Neuronal stem cell (in vitro differentiated cells): ENCODE measurements at regions not wholly inside any gene's neighbourhood (a gene's known extent, or its start where the extent isn't known, plus 50 kb on each side); places are given as distances from the start of the nearest gene placed in this dataset.

Source experiments
- DNase-seq: peaks from one replicate; pipeline ENCODE4 v3.0.0-alpha.2; 2013; ENCODE audit warnings: low spot score
- H2AFZ ChIP-seq: one replicate; pipeline ENCODE4 v1.6.1; 2013; ENCODE audit warnings: mild to moderate bottlenecking, low read length, inconsistent platforms
- H2AK5ac ChIP-seq: 2 replicates; pipeline ENCODE4 v1.6.1; 2013; ENCODE audit warnings: low read depth, mild to moderate bottlenecking, inconsistent platforms, low read length, moderate library complexity, mixed read lengths
- H2BK120ac ChIP-seq: 2 replicates; pipeline ENCODE4 v1.6.1; 2013; ENCODE audit warnings: low read depth, mild to moderate bottlenecking, inconsistent platforms, low read length, moderate library complexity, mixed read lengths
- H2BK12ac ChIP-seq: one replicate; pipeline ENCODE4 v1.6.1; 2013; ENCODE audit warnings: low read length, inconsistent platforms
- H2BK15ac ChIP-seq: 2 replicates; pipeline ENCODE4 v1.6.1; 2013; ENCODE audit warnings: mild to moderate bottlenecking, low read length, inconsistent platforms, mixed read lengths
- H2BK5ac ChIP-seq: one replicate; pipeline ENCODE4 v1.6.1; 2013; ENCODE audit warnings: inconsistent platforms, mild to moderate bottlenecking, low read length, moderate library complexity
- H3K14ac ChIP-seq: one replicate; pipeline ENCODE4 v1.6.1; 2013; ENCODE audit warnings: low read length, inconsistent platforms
- H3K18ac ChIP-seq: 2 replicates; pipeline ENCODE4 v1.6.1; 2013; ENCODE audit warnings: low read length, inconsistent platforms
- H3K23ac ChIP-seq: 2 replicates; pipeline ENCODE4 v1.6.1; 2013; ENCODE audit warnings: low read depth, mild to moderate bottlenecking, mixed read lengths, low read length, inconsistent platforms; ENCODE audit not compliant: poor library complexity
- H3K27ac ChIP-seq: replicated peaks from 3 replicates; pipeline ENCODE4 v1.5.1; 2013; ENCODE audit warnings: low read length, inconsistent platforms
- H3K27me3 ChIP-seq, 3 experiments: 2 replicates each; pipeline ENCODE4 v1.6.1; 2013; ENCODE audit warnings: low read length in 3 of 3, mild to moderate bottlenecking in 2 of 3, inconsistent platforms in 1 of 3, low read depth in 1 of 3, mixed read lengths in 1 of 3, moderate library complexity in 1 of 3; ENCODE audit not compliant: control insufficient read depth in 3 of 3, insufficient read depth in 3 of 3
- H3K36me3 ChIP-seq, 2 donors: replicated peaks in 1 of 2; 2 replicates each; pipeline ENCODE4 v1.6.1; 2013; ENCODE audit warnings: low read length in 2 of 2; ENCODE audit not compliant: control insufficient read depth in 2 of 2, insufficient read depth in 2 of 2
- H3K4ac ChIP-seq: 2 replicates; pipeline ENCODE4 v1.6.1; 2013; ENCODE audit warnings: inconsistent platforms, mild to moderate bottlenecking, low read length, moderate library complexity
- H3K4me1 ChIP-seq, 2 donors: 1 replicate in 1 of 2; 2 replicates in 1 of 2; pipeline ENCODE4 v1.6.1; 2013; ENCODE audit warnings: low read length in 2 of 2, low read depth in 1 of 2; ENCODE audit not compliant: control insufficient read depth in 2 of 2, insufficient read depth in 1 of 2
- H3K4me2 ChIP-seq: one replicate; pipeline ENCODE4 v1.6.1; 2013; ENCODE audit warnings: mild to moderate bottlenecking, low read length, inconsistent platforms; ENCODE audit not compliant: insufficient read depth, poor library complexity, severe bottlenecking
- H3K4me3 ChIP-seq, 2 donors: 2 replicates each; pipeline ENCODE4 v1.5.1; 2013; ENCODE audit warnings: low read length in 2 of 2, mild to moderate bottlenecking in 2 of 2, inconsistent platforms in 1 of 2, moderate library complexity in 1 of 2
- H3K79me1 ChIP-seq: one replicate; pipeline ENCODE4 v1.6.1; 2013; ENCODE audit warnings: low read depth, mild to moderate bottlenecking, inconsistent platforms, low read length, moderate library complexity
- H3K9ac ChIP-seq: one replicate; pipeline ENCODE4 v1.6.1; 2013; ENCODE audit warnings: mild to moderate bottlenecking, low read depth, low read length, inconsistent platforms; ENCODE audit not compliant: poor library complexity
- H3K9me3 ChIP-seq, 2 donors: replicated peaks in 1 of 2; 2 replicates each; pipeline versions ENCODE3 to v1.6.1; 2013; ENCODE audit warnings: low read length in 2 of 2, mild to moderate bottlenecking in 2 of 2, inconsistent platforms in 1 of 2, low read depth in 1 of 2, mixed read lengths in 1 of 2, moderate library complexity in 1 of 2; ENCODE audit not compliant: control insufficient read depth in 2 of 2, insufficient read depth in 1 of 2
- H4K8ac ChIP-seq: one replicate; pipeline ENCODE4 v1.6.1; 2013; ENCODE audit warnings: low read depth, mild to moderate bottlenecking, inconsistent platforms, low read length, moderate library complexity
- H4K91ac ChIP-seq: one replicate; pipeline ENCODE4 v1.6.1; 2013; ENCODE audit warnings: low read length, low read depth, mild to moderate bottlenecking, inconsistent platforms; ENCODE audit not compliant: poor library complexity
- whole genome bisulfite sequencing, 2 donors: extraction: QIAGEN DNeasy Blood & Tissue Kit; methylation state at CpG; one replicate each; pipeline ENCODE4 v1.1.7; 2013; ENCODE audit warnings: missing lambda C conversion rate in 2 of 2, mixed read lengths in 1 of 2; ENCODE audit not compliant: insufficient read length in 2 of 2, insufficient replicate concordance in 1 of 2; ENCODE audit errors: extremely low coverage in 2 of 2; 5-methylcytosine and 5-hydroxymethylcytosine counted together

- Histone ChIP-seq H2AK5ac (no peak overlapping the region), H3K4ac (no peak overlapping the region), H3K4me3 (no peak overlapping the region), H3K4me2 (no peak overlapping the region), H3K14ac (no peak overlapping the region), H2BK12ac (no peak overlapping the region), H3K9me3 (no peaks in the 10 kb centered on the region), H3K4me1 (no peaks in the 10 kb centered on the region), H3K27me3 (peaks cover 0 to 45% (median 0%) of the 10 kb centered on the region in 3 experiments), H2AFZ (no peak overlapping the region), H2BK5ac (no peak overlapping the region), H3K36me3 (no peaks in the 10 kb centered on the region), H3K23ac (no peak overlapping the region), H2BK120ac (no peak overlapping the region), H3K9ac (no peak overlapping the region), H2BK15ac (no peak overlapping the region), H3K18ac (no peak overlapping the region), H3K27ac (no peak overlapping the region), H4K8ac (no peak overlapping the region), H4K91ac (no peak overlapping the region), H3K79me1 (no peaks in the 10 kb centered on the region)
- DNase-seq: no peak
- no CpG with 5 or more reads among the region's 1 CpG for WGBS, 2 donors
Measured at GRCh38 chr6:125659887-125660286, 89.5 kb upstream of the HEY2 start.

GRCh38 chr6:125662296-125662695 is 87.1 kb upstream of the HEY2 start:
- no CpG with 5 or more reads among the region's 4 CpGs for WGBS, 2 donors
- no peaks in the 10 kb centered on the region for H3K79me1 ChIP-seq
- H2BK120ac ChIP-seq: no peak overlapping the region
- no peak overlapping the region for H3K4me3 ChIP-seq
- no peak overlapping the region for H3K4ac ChIP-seq
- no peak for DNase-seq
- no peak overlapping the region for H2BK5ac ChIP-seq
- no peak overlapping the region for H3K9ac ChIP-seq
- no peak overlapping the region for H2AK5ac ChIP-seq
- H3K18ac ChIP-seq: no peak overlapping the region
- H2BK15ac ChIP-seq: no peak overlapping the region
- no peak overlapping the region for H3K27ac ChIP-seq
- H2AFZ ChIP-seq: no peak overlapping the region
- H3K4me2 ChIP-seq: no peak overlapping the region
- H4K91ac ChIP-seq: no peak overlapping the region
- no peaks in the 10 kb centered on the region for H3K36me3 ChIP-seq
- no peak overlapping the region for H3K14ac ChIP-seq
- no peak overlapping the region for H4K8ac ChIP-seq
- no peak overlapping the region for H3K23ac ChIP-seq
- no peaks in the 10 kb centered on the region for H3K9me3 ChIP-seq
- H3K27me3 ChIP-seq: peaks cover 0 to 45% (median 0%) of the 10 kb centered on the region in 3 experiments
- no peak overlapping the region for H2BK12ac ChIP-seq
- no peaks in the 10 kb centered on the region for H3K4me1 ChIP-seq

GRCh38 chr6:125665295-125665814 is 84.1 kb upstream of the HEY2 start:
- H3K4ac ChIP-seq: no peak overlapping the region

GRCh38 chr6:125667326-125667725 is 82.1 kb upstream of the HEY2 start:
- no peak overlapping the region for H2BK120ac ChIP-seq
- no CpG with 5 or more reads among the region's 6 CpGs for WGBS, 2 donors
- no peak for DNase-seq

More at GRCh38 chr6:125665295-125665814, 84.1 kb upstream of the HEY2 start:
- H3K4me3 ChIP-seq: no peak overlapping the region
- no peak overlapping the region for H3K18ac ChIP-seq
- H4K8ac ChIP-seq: no peak overlapping the region
- no peak overlapping the region for H2BK5ac ChIP-seq
- H3K9me3 ChIP-seq: no peaks in the 10 kb centered on the region
- no peak overlapping the region for H3K23ac ChIP-seq
- H3K14ac ChIP-seq: no peak overlapping the region
- no peaks in the 10 kb centered on the region for H3K79me1 ChIP-seq
- H3K27me3 ChIP-seq: peaks cover 0 to 37% (median 0%) of the 10 kb centered on the region in 3 experiments
- H2BK120ac ChIP-seq: no peak overlapping the region
- no peak overlapping the region for H2AFZ ChIP-seq
- no peak overlapping the region for H3K9ac ChIP-seq
- no peak overlapping the region for H3K4me2 ChIP-seq
- H2BK15ac ChIP-seq: no peak overlapping the region
- H2BK12ac ChIP-seq: no peak overlapping the region
- H3K36me3 ChIP-seq: no peaks in the 10 kb centered on the region
- no peak overlapping the region for H3K27ac ChIP-seq
- no peak overlapping the region for H2AK5ac ChIP-seq
- no peak overlapping the region for H4K91ac ChIP-seq
- DNase-seq: no peak
- WGBS, 2 donors: no CpG with 5 or more reads among the region's 5 CpGs
- no peaks in the 10 kb centered on the region for H3K4me1 ChIP-seq

More at GRCh38 chr6:125667326-125667725, 82.1 kb upstream of the HEY2 start:
- H2BK5ac ChIP-seq: no peak overlapping the region
- H3K4me2 ChIP-seq: no peak overlapping the region
- H3K4me3 ChIP-seq: no peak overlapping the region
- H3K27me3 ChIP-seq: peaks cover 0 to 36% (median 0%) of the 10 kb centered on the region in 3 experiments
- H3K4ac ChIP-seq: no peak overlapping the region
- H3K4me1 ChIP-seq: peaks cover 0 to 4% of the 10 kb centered on the region in 2 donors
- H3K36me3 ChIP-seq: no peaks in the 10 kb centered on the region
- no peak overlapping the region for H3K18ac ChIP-seq
- no peak overlapping the region for H3K27ac ChIP-seq
- no peaks in the 10 kb centered on the region for H3K79me1 ChIP-seq
- no peak overlapping the region for H2AK5ac ChIP-seq
- no peak overlapping the region for H3K14ac ChIP-seq
- no peak overlapping the region for H2AFZ ChIP-seq
- no peak overlapping the region for H4K91ac ChIP-seq
- no peak overlapping the region for H3K9ac ChIP-seq
- no peak overlapping the region for H2BK15ac ChIP-seq
- no peak overlapping the region for H4K8ac ChIP-seq
- H3K9me3 ChIP-seq: no peaks in the 10 kb centered on the region
- no peak overlapping the region for H2BK12ac ChIP-seq
- H3K23ac ChIP-seq: no peak overlapping the region
